HEK293 (cell line): ENCODE measurements at regions not wholly inside any gene's neighbourhood (a gene's known extent, or its start where the extent isn't known, plus 50 kb on each side); places are given as distances from the start of the nearest gene placed in this dataset.

Experiments used
- KLF9 ChIP-seq: fragments of 450-650 bp; formaldehyde crosslinking; IDR thresholded peaks from 2 replicates; pipeline ENCODE4 v1.5.1; 2016; ENCODE audit warnings: missing biosample characterization, missing genetic modification characterization, low read depth
- ZNF707 ChIP-seq: fragments of 450-650 bp; formaldehyde crosslinking; IDR thresholded peaks from 2 replicates; pipeline ENCODE4 v1.5.1; 2016; ENCODE audit warnings: missing biosample characterization, missing genetic modification characterization

GRCh38 chr12:127448906-127449305 is 818.1 kb upstream of the TMEM132C start:
- TF ChIP-seq KLF9 (no peak), ZNF707 (tag by site-specific recombination) (no peak)
